HEK293T (cell line): ENCODE measurements at regions not wholly inside any gene's neighbourhood (a gene's known extent, or its start where the extent isn't known, plus 50 kb on each side); places are given as distances from the start of the nearest gene placed in this dataset.

Experiments used
- ARNT ChIP-seq: fragments of 450-650 bp; IDR thresholded peaks from 2 replicates; pipeline ENCODE4 v1.6.1; 2017; ENCODE audit warnings: mild to moderate bottlenecking
- BHLHE40 ChIP-seq: fragments of 450-650 bp; IDR thresholded peaks from 2 replicates; pipeline ENCODE4 v1.6.1; 2016; ENCODE audit warnings: mild to moderate bottlenecking, moderate library complexity, borderline replicate concordance
- FOXM1 ChIP-seq: fragments of 450-650 bp; IDR thresholded peaks from 2 replicates; pipeline ENCODE4 v1.6.1; 2017; ENCODE audit warnings: mild to moderate bottlenecking, borderline replicate concordance
- TARDBP ChIP-seq: fragments of 450-650 bp; IDR thresholded peaks from 2 replicates; pipeline ENCODE4 v1.6.1; 2016
- ZNF384 ChIP-seq: fragments of 450-650 bp; IDR thresholded peaks from 2 replicates; pipeline ENCODE4 v1.6.1; 2016

DNA sequence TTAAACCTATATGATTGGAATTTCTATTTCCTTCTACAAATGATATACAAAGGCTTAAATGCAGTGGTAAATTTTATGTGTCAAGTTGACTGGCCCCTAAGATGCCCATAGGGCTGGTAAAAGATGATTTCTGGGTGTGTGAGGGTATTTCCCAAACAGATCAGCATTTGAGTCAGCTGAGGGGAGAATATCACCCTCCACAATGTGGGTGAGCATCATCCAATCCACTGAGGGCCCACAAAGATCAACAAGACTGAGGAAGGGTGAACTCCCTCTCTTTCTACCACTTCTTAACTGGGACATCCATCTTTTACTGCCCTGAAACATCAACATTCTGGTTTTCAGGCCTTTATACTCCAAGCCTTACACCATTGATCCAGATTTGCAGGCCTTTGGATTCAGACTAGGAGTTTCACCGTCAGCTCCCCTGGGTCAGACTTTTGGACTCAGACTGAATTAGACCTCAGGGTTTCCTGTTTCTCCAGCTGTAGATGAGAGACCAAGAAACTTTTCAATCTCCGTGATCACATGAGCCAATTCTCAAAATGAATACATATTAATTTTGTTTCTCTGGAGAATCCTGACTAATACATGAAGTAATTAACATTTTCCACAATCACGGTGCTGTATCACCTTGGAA lies 1020.7 kb upstream of the SLIT2 start:
- TF ChIP-seq ZNF384 = no peak
- no peak for TF ChIP-seq FOXM1
- no peak for TF ChIP-seq ARNT
- TF ChIP-seq TARDBP = no peak
- TF ChIP-seq BHLHE40 = no peak
